Caco-2 (cell line): ENCODE measurements at regions not wholly inside any gene's neighbourhood (a gene's known extent, or its start where the extent isn't known, plus 50 kb on each side); places are given as distances from the start of the nearest gene placed in this dataset.

Source experiments
- BruUV-seq: library from RNA; stranded (reverse); fragments of 400-500 nt; replicated peaks from 2 replicates; lab custom pipeline; 2021; lab: Mats Ljungman, UMichigan
- CTCF ChIA-PET: fragments of 300-600 bp; sonication (Branson Sonifier 250); formaldehyde crosslinking; loops from one replicate; lab custom pipeline; 2022; ENCODE audit warnings: antibody characterized with exemption; lab: Charles Lee
- POLR2A ChIA-PET: fragments of 300-600 bp; sonication (Branson Sonifier 250); formaldehyde crosslinking; loops from one replicate; lab custom pipeline; 2022; ENCODE audit warnings: antibody characterized with exemption; lab: Charles Lee
- DNase-seq, 2 experiments: peaks; one replicate each; pipeline versions ENCODE4 v3.0.0 to v3.0.0-alpha.2; 2020 to 2022
- H3K27me3 ChIP-seq: replicated peaks from 2 replicates; pipeline ENCODE4 v1.6.0; 2011; ENCODE audit warnings: low read length; ENCODE audit not compliant: control insufficient read depth, insufficient read depth
- H3K36me3 ChIP-seq: 2 replicates; pipeline ENCODE4 v1.5.1; 2011; ENCODE audit warnings: low read length; ENCODE audit not compliant: control insufficient read depth, insufficient read depth
- H3K4me1 ChIP-seq: fragments of 250-450 bp; sonication (Bioruptor Pico); 2 replicates; pipeline ENCODE4 v1.5.1; 2020; ENCODE audit warnings: mild to moderate bottlenecking
- H3K4me3 ChIP-seq: 2 replicates; pipeline ENCODE4 v1.5.1; 2011; ENCODE audit warnings: low read depth, mild to moderate bottlenecking, control low read depth, low read length
- H3K9me3 ChIP-seq: fragments of 250-450 bp; sonication (Bioruptor Pico); 2 replicates; pipeline ENCODE4 v1.5.1; 2020; ENCODE audit warnings: mild to moderate bottlenecking, moderate library complexity
- H3K27ac Mint-ChIP-seq: one replicate; pipeline ENCODE4 v1.8.0; 2022; ENCODE audit warnings: mixed read lengths; ENCODE audit not compliant: unreplicated experiment
- H3K27me3 Mint-ChIP-seq: one replicate; pipeline ENCODE4 v1.8.0; 2022; ENCODE audit warnings: mixed read lengths; ENCODE audit not compliant: insufficient read depth, unreplicated experiment
- H3K36me3 Mint-ChIP-seq: one replicate; pipeline ENCODE4 v1.8.0; 2022; ENCODE audit warnings: mild to moderate bottlenecking, mixed read lengths; ENCODE audit not compliant: insufficient read depth, unreplicated experiment
- H3K4me1 Mint-ChIP-seq: one replicate; pipeline ENCODE4 v1.8.0; 2022; ENCODE audit warnings: low read depth, mixed read lengths; ENCODE audit not compliant: unreplicated experiment
- H3K4me3 Mint-ChIP-seq: one replicate; pipeline ENCODE4 v1.8.0; 2022; ENCODE audit warnings: mild to moderate bottlenecking, moderate library complexity, mixed read lengths; ENCODE audit not compliant: unreplicated experiment
- H3K9me3 Mint-ChIP-seq: one replicate; pipeline ENCODE4 v1.8.0; 2022; ENCODE audit warnings: mixed read lengths; ENCODE audit not compliant: unreplicated experiment
- intact Hi-C: fragments of 100-400 bp; cut with micrococcal nuclease; formaldehyde crosslinking; loops from one replicate; pipeline ENCODE4 v1.10.0; 2022; ENCODE audit not compliant: unreplicated experiment
- TF ChIP-seq, protein P1 (sequence below), 2 experiments: fragments of 200-600 bp in 1 of 2; IDR thresholded peaks; 1 replicate in 1 of 2; 2 replicates in 1 of 2; pipeline versions ENCODE4 v1.5.1 to v1.8.0; 2011 to 2022; ENCODE audit warnings: antibody characterized with exemption in 1 of 2, control low read depth in 1 of 2, inconsistent platforms in 1 of 2, low read depth in 1 of 2, low read length in 1 of 2, mild to moderate bottlenecking in 1 of 2, moderate library complexity in 1 of 2; ENCODE audit not compliant: insufficient read depth in 1 of 2, severe bottlenecking in 1 of 2, unreplicated experiment in 1 of 2

DNA sequence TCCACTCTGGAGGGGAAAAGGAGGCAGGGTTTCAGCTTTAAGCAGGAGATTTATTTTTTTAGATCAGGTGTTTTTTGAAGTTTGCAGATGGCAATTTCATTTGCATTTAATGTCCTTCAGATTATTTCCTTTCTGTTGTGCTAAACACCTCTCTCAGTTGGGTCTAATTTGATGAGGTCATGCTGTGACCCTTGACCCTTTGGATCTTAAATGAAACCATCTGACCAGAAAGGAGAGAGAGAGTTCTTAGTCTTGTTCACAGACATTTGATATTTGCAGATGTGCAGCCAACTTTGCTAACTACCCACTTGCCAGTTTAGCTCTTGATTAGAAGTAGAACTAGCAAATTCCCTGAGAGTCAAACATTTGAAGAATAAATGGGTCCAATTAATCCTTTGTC, 101.5 kb upstream of the RAB11FIP2 start:
- Mint-ChIP-seq H3K36me3 (peaks cover 9% of the 10 kb centered on the region), H3K9me3 (no peaks in the 10 kb centered on the region), H3K27ac (no peak overlapping the region), H3K4me1 (peaks cover 14% of the 10 kb centered on the region), H3K27me3 (no peaks in the 10 kb centered on the region), H3K4me3 (no peak overlapping the region)
- Histone ChIP-seq H3K36me3 (no peaks in the 10 kb centered on the region), H3K9me3 (0 out of 2 replicates have a peak, but pooled peaks cover 4% of the 10 kb centered on the region), H3K27me3 (no peaks in the 10 kb centered on the region), H3K4me1 (peaks cover 34% of the 10 kb centered on the region), H3K4me3 (no peak overlapping the region)
- CTCF ChIA-PET: no interaction called here
- POLR2A ChIA-PET: no interaction called here
- intact Hi-C loops: no loop called here
- no TSS peak for BruUV-seq
- TF ChIP-seq, protein P1, sequence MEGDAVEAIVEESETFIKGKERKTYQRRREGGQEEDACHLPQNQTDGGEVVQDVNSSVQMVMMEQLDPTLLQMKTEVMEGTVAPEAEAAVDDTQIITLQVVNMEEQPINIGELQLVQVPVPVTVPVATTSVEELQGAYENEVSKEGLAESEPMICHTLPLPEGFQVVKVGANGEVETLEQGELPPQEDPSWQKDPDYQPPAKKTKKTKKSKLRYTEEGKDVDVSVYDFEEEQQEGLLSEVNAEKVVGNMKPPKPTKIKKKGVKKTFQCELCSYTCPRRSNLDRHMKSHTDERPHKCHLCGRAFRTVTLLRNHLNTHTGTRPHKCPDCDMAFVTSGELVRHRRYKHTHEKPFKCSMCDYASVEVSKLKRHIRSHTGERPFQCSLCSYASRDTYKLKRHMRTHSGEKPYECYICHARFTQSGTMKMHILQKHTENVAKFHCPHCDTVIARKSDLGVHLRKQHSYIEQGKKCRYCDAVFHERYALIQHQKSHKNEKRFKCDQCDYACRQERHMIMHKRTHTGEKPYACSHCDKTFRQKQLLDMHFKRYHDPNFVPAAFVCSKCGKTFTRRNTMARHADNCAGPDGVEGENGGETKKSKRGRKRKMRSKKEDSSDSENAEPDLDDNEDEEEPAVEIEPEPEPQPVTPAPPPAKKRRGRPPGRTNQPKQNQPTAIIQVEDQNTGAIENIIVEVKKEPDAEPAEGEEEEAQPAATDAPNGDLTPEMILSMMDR (IDR thresholded peaks at IDR 0.05; ENCODE audit: insufficient read depth in 1 of 2, low read depth in 1 of 2, low read length in 1 of 2, severe bottlenecking in 1 of 2, unreplicated experiment in 1 of 2): no peak
- no peak for DNase-seq

DNA sequence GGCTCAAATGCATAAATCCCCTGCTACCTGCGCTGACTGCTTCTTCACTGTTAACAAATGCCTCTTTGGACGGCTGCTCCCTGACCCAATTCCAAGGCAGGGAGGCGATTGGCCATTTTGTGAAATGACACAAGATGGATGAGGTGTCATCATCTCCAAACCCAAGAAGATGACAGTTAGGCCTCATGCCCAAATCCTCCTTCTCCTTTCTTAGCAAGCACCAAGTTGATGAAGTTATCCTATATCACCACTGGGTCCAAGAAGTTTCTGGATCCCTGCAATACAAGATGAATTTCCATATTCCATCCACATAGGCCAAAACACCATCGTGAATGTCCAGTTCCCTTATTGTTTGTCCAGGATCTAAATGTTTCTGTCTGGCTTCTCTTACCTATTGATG, 98.5 kb upstream of the RAB11FIP2 start:
- Mint-ChIP-seq H3K36me3 (no peaks in the 10 kb centered on the region), H3K27ac (no peak overlapping the region), H3K4me3 (no peak overlapping the region), H3K27me3 (no peaks in the 10 kb centered on the region), H3K4me1 (no peaks in the 10 kb centered on the region), H3K9me3 (no peaks in the 10 kb centered on the region)
- Histone ChIP-seq H3K4me1 (peaks cover 8% of the 10 kb centered on the region), H3K36me3 (no peaks in the 10 kb centered on the region), H3K9me3 (no peaks in the 10 kb centered on the region), H3K4me3 (no peak overlapping the region), H3K27me3 (no peaks in the 10 kb centered on the region)
- intact Hi-C loops: no loop called here
- DNase-seq: no peak
- CTCF ChIA-PET: no interaction called here
- POLR2A ChIA-PET: no interaction called here
- no TSS peak for BruUV-seq
- TF ChIP-seq, protein P1 (IDR thresholded peaks at IDR 0.05; ENCODE audit: insufficient read depth in 1 of 2, low read depth in 1 of 2, low read length in 1 of 2, severe bottlenecking in 1 of 2, unreplicated experiment in 1 of 2): no peak

DNA sequence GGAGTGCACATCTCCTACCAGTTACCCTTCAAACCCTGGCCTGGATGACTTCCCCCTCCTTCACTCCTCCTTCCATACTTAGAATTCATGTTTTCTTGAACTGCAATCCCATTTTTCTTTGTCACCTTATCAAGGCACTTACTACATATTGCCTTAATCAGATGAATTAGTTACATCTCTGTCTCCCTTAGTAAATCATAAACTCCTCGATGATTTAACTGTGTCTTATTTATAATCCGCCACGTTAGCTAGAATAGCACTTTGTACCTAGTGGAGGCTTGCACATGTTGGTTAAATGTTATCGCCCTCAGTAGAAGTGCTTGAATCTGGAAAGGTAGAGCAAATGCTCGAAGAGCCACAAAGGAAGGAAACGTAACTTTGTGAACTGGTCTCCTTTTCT, 94.7 kb upstream of the RAB11FIP2 start:
- TF ChIP-seq, protein P1 (IDR thresholded peaks at IDR 0.05; ENCODE audit: insufficient read depth in 1 of 2, low read depth in 1 of 2, low read length in 1 of 2, severe bottlenecking in 1 of 2, unreplicated experiment in 1 of 2): no peak
- ChIA-PET CTCF (no interaction called here), POLR2A (no interaction called here)
- intact Hi-C loops: no loop called here
- no peaks in the 10 kb centered on the region for H3K27me3 Mint-ChIP-seq
- no peaks in the 10 kb centered on the region for H3K4me1 Mint-ChIP-seq
- Histone ChIP-seq H3K27me3 (no peaks in the 10 kb centered on the region), H3K9me3 (no peaks in the 10 kb centered on the region), H3K36me3 (no peaks in the 10 kb centered on the region), H3K4me1 (no peaks in the 10 kb centered on the region), H3K4me3 (no peak overlapping the region)
- DNase-seq: no peak
- H3K9me3 Mint-ChIP-seq: no peaks in the 10 kb centered on the region
- no TSS peak for BruUV-seq
- no peak overlapping the region for H3K27ac Mint-ChIP-seq
- H3K36me3 Mint-ChIP-seq: no peaks in the 10 kb centered on the region
- no peak overlapping the region for H3K4me3 Mint-ChIP-seq
